ENCODE measurements at regions not wholly inside any gene's neighbourhood (a gene's known extent, or its start where the extent isn't known, plus 50 kb on each side); places are given as distances from the start of the nearest gene placed in this dataset.

- DNase-seq (no peak), ATAC-seq (no peak)
- intact Hi-C loops (cut with DNase I), result no loop called here
These were observed 326.6 kb upstream of the PROK2 start for GRCh38 chr3:72111265-72112205.

GRCh38 chr3:72109327-72110259 is 324.6 kb upstream of the PROK2 start:
- ATAC-seq (peak in 1 of 2 donors; percentile 36), DNase-seq (no peak)
- intact Hi-C loops (cut with DNase I), result no loop called here

GRCh38 chr3:72105306-72105705 is 320.4 kb upstream of the PROK2 start:
- DNase-seq, result no peak
- ATAC-seq, result no peak
- intact Hi-C loops (cut with DNase I), result no loop called here

GRCh38 chr3:72102112-72102616 is 317.2 kb upstream of the PROK2 start:
- DNase-seq (no peak), ATAC-seq (peak in 1 of 2 donors; percentile 60)
- intact Hi-C loops (cut with DNase I), result no loop called here

- DNase-seq (no peak), ATAC-seq (peak in 1 of 2 donors; percentile 14)
- intact Hi-C loops (cut with DNase I), result no loop called here
These were observed 316.5 kb upstream of the PROK2 start for GRCh38 chr3:72101494-72101893.

- peak; percentile 88 for DNase-seq
- ATAC-seq, result peak; percentile 86 to 89
- intact Hi-C loops (cut with DNase I), result no loop called here
These were observed 315.7 kb upstream of the PROK2 start for GRCh38 chr3:72100601-72101187.

- DNase-seq, result no peak
- peak; percentile 10 to 33 for ATAC-seq
- intact Hi-C loops (cut with DNase I), result no loop called here
These were observed 315.1 kb upstream of the PROK2 start for GRCh38 chr3:72100080-72100511.

- DNase-seq (no peak), ATAC-seq (no peak)
- intact Hi-C loops (cut with DNase I), result no loop called here
These were observed 314.6 kb upstream of the PROK2 start for GRCh38 chr3:72099326-72100079.

- no peak for ATAC-seq
- no peak for DNase-seq
- intact Hi-C loops (cut with DNase I), result no loop called here
These were observed 312.1 kb upstream of the PROK2 start for GRCh38 chr3:72097053-72097452.

- intact Hi-C loops (cut with DNase I), result no loop called here
- DNase-seq (no peak), ATAC-seq (no peak)
These were observed 310.6 kb upstream of the PROK2 start for GRCh38 chr3:72095521-72095920.

GRCh38 chr3:72093992-72094334 is 309.0 kb upstream of the PROK2 start:
- no peak for ATAC-seq
- intact Hi-C loops (cut with DNase I), result no loop called here
- no peak for DNase-seq

- ATAC-seq (no peak), DNase-seq (no peak)
- intact Hi-C loops (cut with DNase I), result no loop called here
These were observed 308.5 kb upstream of the PROK2 start for GRCh38 chr3:72093270-72093991.

- ATAC-seq, result no peak
- intact Hi-C loops (cut with DNase I), result no loop called here
- no peak for DNase-seq
These were observed 307.8 kb upstream of the PROK2 start for GRCh38 chr3:72092778-72093177.

- intact Hi-C loops (cut with DNase I), result no loop called here
- no peak for ATAC-seq
These were observed 303.6 kb upstream of the PROK2 start for GRCh38 chr3:72088486-72089025.

GRCh38 chr3:72087420-72087819 is 302.5 kb upstream of the PROK2 start:
- no peak for DNase-seq
- ATAC-seq, result no peak
- intact Hi-C loops (cut with DNase I), result no loop called here

More at GRCh38 chr3:72088486-72089025, 303.6 kb upstream of the PROK2 start:
- DNase-seq, result no peak

- intact Hi-C loops (cut with DNase I), result no loop called here
- peak in 1 of 2 donors; percentile 29 for ATAC-seq
- DNase-seq, result no peak
These were observed 301.8 kb upstream of the PROK2 start for GRCh38 chr3:72086743-72087087.

- ATAC-seq (peak; percentile 56 to 88), DNase-seq (no peak)
- intact Hi-C loops (cut with DNase I), result no loop called here
These were observed 301.2 kb upstream of the PROK2 start for GRCh38 chr3:72086042-72086742.

All from left cardiac atrium (tissue), 4 donors.